NCI-H146 (cell line): ENCODE measurements at regions not wholly inside any gene's neighbourhood (a gene's known extent, or its start where the extent isn't known, plus 50 kb on each side); places are given as distances from the start of the nearest gene placed in this dataset.

Experiments used
- DNase-seq: peaks from one replicate; lab custom pipeline; 2025; lab: John Stamatoyannopoulos, UW

DNA sequence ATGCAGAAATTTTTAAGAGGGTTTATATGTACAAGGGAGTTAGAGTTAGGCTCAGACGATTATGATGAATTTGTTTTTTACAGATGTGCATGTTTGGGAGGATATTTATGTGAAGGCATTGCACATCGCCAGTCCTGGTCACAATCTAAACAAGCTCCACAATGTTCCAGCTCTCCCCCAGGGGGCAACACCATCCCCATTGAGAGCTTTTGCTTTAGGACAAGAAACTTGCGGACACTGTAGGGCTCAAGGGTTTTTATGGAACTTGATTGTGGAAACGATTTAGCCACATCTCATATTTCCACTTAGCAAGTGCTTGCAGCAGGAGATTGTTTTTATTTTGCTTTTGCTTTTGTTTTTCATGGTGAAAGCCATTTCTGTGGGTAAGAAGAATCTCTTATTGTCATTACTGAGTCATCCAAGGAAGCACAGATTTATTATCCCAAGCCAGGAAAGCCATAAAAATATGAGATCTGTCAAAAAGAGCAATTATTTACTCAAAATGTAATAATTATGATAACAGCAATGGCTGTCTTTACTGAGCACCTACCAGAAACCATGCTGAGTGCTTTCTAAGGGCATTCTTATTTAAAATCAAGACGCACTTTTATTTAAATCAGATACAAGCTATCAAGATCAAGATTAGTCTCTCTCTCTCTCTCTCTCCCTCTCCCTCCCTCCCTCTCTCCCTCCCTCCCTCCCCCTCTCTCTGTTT is 276.7 kb upstream of the SRRM4 start:
- peak; percentile 4 for DNase-seq

DNA sequence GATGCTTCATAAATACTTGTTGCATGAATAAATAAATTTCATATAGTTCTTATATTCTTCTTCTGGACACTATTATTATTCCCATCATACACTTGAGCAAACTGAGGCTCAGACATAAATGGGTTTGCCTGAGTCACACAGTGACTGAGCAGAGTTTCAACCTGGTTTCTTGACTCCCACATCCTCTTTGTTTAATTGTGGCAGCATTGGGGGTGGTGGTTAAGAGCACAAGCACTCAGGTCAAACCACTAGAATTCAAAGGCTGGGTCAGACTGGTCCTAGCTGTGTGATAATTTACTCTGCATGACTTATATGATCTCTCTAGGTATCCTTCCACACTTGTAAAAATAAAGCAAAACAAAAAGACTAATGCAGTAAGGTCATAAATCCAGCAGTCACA is 274.9 kb upstream of the SRRM4 start:
- no peak for DNase-seq

DNA sequence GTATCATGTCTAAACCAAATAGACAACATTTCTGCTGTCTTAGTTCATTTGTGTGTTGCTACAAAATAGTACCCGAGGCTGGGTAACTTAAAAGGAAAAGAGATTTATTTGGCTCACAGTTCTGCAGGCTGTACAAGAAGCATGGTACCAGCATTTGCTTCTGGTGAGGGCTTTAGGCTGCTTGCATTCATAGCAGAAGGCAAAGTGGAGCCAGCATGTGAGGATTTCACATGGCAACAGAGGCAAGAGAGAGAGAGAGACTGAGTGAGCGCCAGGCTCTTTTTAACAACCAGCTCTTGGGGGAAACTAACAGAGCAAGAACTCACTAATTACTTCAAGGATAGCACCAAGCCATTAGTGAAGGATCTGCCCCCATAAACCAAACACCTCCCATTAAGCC is 271.4 kb upstream of the SRRM4 start:
- no peak for DNase-seq

DNA sequence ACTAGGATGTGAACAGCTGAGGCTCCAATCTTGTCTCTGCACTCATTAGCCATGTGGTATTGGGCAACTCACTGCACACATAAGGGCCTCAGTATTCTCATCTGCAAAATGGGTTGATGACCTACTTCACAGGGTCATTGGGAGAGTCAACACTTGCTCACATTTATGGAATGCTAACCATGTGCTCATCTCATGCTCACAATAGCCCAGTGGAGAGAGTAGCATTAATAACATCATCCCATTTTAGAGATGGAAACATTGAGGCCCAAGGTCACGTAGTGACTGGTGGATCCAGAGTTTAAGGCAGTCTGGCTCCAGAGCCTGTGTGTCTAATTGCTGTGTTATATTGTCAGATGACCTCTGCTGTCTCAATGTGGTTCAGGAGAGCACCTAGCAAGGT is 270.2 kb upstream of the SRRM4 start:
- DNase-seq: no peak

DNA sequence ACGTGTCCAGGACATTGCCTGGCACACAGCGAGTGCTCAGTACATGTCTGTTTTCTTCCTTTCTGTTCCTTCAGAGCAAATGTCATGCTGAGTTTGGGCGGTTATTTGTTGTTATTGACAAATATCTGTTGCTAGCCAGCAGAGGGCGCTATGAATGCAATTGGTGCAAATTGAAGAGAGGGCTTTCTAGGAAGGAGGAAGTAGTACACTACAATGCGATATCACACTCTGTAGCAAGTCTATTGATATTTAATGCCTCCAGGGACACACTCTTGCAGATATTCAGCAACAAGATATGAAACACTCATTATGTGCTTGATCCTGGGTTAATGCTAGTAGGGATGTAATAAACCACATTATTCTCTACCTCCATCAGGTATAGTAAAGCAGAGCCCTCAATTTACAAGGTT is 267.3 kb upstream of the SRRM4 start:
- DNase-seq: peak; percentile 59

DNA sequence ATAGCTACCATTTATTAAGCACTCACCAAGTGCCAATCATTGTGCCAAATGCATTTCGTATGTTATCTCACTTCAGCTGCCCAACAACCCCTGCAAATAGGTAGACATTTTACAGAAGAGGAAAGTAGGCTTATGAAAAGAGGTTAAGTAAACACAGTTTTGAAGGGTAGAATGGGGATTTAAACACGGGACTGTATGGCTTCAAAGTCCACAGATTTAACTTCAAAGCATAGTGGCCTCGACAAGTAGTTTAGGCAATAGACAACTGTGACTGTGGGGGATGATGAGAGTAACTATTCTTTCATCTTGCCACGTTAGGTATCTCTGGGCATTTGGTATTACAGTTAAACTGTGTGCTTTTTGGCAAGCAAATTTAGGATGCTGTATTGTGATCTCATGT is 266.8 kb upstream of the SRRM4 start:
- no peak for DNase-seq

DNA sequence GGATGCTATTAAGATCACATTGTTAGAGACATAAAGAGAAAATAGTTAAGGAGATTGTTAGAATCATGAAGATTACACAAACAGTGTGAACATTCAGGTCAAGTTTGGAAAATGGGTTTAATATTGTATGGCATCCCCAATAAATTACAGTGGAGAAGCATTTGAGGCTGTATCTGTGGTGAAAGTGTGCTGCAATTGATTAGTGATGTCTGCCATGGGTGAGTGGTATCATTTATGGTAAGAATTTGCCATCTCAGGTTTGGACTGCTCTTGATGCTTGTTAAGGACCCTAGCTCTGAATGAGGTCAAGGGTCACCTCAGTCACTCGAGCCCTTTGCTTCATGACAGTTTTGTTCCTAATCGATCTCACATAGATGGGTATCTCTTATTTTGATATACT is 265.7 kb upstream of the SRRM4 start:
- DNase-seq: no peak

DNA sequence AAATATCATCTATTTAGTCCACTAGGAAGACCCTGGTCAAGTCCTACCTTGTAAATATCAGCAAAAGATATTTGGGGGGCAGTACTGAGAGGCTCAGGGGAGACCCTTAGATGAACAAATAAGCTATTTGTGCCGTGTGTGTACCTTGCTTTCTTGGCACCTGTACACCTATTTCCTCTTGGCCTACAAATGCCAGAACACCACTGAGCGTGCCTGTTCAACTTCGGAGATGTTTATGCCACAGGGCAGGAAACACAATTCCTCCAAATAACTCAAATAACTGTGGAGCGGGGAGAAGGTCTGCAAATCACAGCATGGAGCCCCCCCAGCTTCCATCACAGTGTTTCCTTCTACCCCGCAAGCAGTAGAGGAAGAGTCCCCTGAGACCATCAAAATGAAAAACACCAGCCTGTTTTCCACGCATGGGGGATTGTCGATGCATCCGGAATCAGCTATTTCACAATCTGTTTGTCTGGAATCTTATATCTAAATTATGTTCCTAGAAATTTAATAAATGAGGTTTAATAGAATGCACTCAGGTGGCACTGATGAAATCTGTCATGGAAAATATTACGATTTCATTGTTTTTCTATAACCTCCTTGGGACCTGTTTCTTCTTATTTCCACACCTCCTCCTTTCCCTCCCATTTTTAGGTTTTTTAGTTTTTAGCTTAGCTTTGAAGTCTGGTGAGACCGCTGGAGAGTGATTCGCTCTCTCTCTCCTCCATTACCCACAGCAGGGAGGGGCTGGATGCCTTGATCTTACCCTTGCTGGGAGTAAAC is 254.0 kb upstream of the SRRM4 start:
- no peak for DNase-seq

DNA sequence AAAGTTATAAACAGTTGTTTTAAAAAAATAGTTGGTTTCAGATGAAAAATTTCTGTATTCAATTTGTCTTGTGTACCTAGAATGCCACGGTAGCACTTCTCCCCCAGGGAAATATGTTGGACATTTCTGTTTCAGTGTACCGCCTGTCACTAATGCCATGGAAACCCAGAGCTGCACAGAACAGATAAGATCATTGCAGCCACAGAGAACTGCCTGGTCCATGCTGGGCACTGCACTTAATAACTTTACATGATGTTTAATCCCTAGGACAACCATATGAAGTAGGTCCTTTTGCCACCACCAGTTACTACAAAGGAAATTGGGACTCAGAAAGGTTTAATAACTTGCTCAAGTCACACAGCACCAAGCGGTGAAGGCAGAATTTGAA is 253.4 kb upstream of the SRRM4 start:
- DNase-seq: no peak

DNA sequence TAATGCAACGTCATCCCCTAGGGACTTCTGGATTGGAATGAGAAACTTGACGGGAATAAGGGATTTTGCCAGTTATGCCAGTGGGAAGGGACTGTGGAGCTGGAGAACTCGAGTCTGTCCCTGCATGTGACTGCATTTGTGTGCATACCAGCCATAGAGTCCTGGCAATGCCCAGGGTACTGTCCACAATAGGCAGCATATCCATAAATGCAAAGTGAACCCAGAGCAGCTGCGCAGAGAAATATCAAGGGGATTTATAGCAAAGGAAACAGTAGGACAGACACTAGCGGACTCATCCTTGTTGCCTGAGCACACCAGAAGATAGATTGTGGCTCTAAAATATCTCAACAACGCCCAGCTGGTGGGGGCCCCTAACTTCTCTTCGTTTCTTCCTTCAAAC is 247.1 kb upstream of the SRRM4 start:
- no peak for DNase-seq

DNA sequence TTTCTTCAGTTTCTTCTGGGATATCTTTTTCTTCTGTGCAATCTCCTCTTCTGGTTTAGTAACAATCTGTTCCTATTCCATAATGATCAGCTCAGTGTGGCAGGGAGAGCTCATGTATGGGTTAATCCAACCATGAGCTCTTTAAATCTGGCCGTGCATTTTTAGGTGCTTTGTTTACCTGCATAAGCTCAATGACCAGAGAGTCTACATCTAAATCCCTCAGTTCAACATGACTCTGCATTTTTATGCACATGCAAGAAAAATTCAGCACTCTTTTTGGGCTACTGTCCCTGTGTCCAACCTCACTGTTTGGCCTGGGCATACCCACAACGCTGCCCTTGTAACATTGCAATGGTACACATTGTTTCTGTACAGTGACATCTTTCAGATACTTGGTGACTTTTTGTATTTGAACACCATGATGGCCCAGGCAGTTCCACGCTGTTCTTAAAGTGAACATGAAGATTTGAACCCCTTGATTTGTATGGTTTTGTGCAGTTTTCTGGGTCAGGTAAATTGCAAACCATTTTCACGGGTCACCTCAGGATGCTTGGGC is 243.3 kb upstream of the SRRM4 start:
- DNase-seq: no peak

DNA sequence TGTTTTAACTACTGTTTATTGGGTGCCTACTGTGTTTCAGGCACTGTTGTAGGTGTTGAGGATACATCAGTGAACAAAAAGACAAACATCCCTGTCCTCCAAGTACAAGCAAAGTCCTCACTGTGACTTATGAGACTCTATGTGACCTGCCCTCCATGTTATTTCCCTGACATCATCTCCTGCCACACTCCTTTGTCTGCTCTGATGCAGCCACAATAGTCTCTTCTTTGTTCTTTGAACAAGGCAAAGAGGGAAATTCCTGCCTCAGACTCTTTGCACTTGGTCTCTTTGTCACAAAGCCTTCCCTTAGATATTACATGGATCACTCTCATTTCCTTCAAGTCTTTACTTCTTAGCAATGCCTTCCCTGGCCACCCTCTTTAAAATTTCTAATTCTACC is 240.1 kb upstream of the SRRM4 start:
- peak; percentile 30 for DNase-seq

DNA sequence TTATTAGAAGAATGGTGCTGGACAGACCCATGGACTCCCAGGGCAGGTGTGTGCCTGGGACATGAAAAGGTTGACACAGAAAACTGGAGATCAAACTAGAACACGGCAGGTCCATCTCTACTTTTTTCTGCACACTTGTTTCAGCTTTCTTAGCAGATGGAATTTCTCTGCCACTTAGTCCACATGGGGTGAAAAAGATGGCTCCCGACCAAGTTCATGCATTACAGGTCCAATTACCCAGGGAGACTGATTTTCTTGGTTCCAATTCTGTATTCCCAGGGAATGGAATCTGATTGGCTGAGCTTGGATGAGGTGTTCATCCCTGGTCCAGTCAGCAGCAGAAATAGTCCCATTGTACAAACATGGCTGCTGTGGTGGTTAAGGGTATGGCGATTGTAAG is 238.9 kb upstream of the SRRM4 start:
- no peak for DNase-seq

DNA sequence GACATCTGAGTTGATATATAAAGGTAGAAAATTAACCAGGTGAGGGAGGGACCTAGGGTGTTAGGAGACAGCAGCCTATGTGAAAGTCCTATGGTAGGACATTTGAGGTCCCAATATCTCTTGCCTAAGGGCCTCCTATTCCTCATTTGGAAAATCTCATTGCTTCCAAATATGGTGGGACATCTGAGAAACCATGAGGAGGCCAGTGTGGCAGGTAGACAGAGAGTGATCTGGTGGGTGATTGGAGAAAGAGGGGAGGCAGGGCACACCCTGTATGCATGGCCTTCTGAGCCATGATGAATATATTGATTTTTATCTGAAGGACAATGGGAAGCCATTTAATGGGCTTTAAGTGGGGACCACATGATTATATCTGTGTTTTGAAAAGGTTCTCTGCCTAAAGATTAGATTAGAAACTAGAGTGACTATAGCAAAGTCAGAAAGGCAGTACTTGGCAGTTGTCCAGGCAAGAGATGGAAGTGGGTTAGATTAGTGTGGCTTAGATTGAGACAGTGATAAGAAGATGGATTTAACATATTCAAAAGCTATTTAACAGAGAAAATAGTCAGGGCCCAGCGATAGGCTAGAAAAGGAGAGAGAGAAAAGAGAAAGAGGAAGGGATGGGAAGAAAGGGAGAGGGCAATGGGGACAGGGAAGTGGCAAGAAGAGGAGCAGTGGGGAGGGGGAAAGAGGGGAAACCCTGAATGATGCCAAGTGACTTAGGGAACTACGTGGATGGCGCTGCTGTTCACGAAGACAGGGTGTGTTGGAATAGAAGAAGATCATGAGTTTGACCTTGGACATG is 237.2 kb upstream of the SRRM4 start:
- peak; percentile 82 for DNase-seq

DNA sequence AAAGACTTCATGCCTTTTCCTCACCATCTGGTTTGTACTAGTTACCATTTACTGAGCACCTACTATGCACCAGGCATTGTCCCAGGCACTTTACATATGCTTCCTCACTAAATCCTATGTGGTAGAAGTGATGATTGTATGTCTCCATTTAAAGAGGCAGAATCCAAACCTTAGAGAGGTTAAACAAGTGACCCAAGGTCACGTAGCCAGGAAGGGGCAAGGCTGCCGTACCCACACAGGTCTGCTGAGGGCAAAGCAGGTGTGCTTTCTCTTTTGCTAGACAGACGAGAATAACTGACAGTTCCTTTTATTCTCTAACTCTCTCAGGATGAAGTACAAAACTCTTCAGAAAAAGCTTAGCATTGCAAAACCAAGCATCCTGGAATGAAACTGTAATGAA is 235.2 kb upstream of the SRRM4 start:
- DNase-seq: no peak

DNA sequence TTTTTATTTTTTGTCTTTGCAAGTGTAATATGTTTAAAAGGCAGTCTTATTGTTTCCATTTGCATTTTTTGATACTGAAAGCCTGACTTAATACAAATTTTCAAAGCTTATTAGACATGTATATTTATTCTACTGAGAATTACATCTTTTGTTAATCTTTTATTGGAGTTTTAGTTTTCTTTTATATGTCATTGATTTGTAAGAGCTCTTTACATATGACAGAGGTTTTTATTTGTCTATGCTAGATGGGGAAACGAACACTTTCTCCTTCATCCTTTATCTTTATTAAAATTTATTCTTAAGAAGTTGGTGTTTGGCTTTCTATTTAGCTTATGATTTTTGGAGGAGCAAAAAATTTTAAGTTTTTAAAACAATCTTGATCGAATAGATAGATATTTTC is 234.4 kb upstream of the SRRM4 start:
- DNase-seq: no peak

DNA sequence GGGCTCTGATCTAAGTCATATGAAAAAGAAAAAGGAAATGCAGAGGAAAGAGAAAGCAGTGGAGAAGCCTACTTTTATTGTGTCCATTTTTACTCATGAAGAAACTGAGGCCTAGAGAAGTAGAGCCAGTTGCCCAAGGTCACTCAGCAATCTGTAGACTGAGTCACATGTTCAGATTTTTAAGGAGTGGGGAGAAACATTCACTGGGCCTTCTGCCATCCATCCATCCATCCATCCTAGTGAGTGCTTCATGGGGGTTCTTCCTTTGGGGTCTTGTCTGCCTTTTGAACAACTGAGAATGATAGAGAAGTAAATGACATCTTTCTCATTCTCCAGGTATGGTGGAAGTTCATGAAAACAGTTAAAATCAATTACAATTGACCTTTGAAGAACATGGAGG is 233.6 kb upstream of the SRRM4 start:
- DNase-seq: no peak

DNA sequence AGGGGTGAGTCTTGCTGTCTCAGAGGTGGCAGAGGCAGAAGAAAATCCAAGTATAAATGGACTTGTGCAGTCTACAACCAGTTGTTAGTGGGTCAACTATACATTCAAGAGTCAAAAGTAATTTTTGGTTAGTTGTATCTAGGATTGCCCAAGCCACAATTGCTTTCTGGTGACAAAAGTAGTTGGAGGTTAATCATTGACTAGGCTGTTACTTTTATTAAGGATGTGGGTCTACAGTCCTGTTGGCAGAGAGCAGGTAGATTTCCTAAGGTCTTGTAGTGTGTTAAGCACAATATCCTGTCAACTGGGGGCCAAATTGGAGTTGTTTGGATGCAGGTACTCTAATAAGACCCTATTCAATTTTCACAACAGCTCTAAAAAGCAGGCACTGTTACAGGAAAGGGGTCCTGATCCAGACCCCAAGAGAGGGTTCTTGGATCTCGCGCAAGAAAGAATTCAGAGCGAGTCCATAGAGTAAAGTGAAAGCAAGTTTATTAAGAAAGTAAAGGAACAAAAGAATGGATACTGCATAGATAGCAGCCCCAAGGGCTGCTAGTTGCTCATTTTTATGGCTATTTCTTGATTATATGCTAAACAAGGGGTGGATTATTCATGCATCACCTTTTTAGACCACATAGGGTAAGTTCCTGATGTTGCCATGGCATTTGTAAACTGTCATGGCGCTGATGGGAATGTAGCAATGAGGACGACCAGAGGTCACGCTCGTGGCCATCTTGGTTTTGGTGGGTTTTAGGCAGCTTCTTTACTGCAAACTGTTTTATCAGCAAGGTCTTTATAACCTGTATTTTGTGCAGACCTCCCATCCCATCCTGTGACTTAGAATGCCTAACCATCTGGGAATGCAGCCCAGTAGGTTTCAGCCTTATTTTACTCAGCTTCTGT is 232.6 kb upstream of the SRRM4 start:
- no peak for DNase-seq

DNA sequence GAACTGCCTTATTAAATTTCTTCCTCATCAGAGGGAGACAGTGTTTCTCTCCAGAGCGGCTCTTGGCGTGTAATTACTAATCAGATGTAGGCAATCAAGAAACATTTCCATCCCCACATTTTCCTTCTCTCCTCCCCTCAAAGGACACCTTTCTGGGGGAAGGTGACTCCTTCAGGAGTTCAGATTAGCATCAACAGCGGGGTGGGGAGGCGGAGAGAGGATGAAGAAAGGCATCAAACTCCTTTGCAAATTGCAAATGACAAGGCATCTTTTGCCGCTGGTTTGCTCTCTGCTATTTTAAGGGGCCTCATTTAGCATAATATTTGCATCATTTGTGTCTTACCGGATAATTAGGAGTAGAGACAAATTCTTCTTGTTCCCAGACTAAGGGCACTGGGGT is 231.7 kb upstream of the SRRM4 start:
- no peak for DNase-seq

DNA sequence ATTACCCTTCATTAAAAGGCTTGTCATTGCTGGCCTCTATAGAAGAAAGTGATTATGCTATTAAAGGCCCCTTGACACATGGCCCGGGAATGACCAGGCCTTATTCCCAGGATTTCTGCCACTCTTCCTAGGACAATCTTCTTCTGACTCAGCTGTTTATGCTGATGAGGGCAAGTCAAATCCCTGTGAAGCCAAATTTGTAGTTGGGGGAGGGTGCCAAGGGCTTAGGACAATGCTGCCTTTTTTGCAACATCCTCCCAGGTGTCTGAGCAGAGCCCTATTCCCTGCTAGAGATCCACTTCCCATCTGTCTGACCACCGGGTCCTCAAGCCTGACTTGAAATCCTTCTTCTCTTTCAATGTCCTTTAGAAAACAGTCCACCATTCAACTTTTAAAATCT is 230.7 kb upstream of the SRRM4 start:
- no peak for DNase-seq

DNA sequence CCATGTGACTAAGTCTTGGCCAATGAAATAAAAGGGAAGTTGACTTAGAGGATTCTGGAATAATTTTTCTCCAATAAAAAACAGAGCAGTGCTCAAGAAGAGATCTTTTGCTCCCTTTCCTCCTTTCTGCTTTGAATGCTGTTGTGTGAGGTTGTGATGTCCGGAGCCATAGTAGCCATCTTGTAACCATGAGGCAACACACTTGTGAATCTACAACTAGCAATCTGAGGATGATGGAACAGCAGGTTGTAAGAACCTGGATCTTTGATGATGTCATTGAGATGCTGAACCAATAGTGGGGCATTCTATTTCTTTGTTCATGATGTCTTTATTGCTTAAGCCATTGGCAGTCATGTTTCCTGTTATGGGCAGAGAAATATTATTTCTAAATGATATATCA is 230.0 kb upstream of the SRRM4 start:
- DNase-seq: no peak

DNA sequence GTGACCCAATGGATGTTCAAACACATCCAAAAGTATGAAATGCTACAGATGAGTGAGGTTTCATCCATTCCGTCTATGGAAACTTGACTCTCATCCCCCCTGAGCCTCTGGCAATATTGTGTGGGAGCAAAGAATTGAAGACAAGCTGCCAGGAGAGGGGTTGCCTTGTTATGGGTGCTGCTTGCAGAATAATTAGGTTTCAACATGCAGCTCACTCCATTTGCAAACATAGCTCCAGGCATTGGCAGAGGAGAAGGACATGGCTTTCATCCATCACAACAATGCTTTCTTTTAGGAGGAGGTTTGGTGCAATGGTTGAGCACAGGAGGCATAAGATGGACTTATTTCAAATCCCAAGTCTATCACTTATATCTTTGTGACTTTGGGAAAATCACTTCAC is 220.7 kb upstream of the SRRM4 start:
- DNase-seq: no peak
